ENCODE measurements at regions not wholly inside any gene's neighbourhood (a gene's known extent, or its start where the extent isn't known, plus 50 kb on each side); places are given as distances from the start of the nearest gene placed in this dataset.

- intact Hi-C loops (cut with micrococcal nuclease; ENCODE audit: unreplicated experiment) = no loop called here
- Histone ChIP-seq H3K4me1 (ENCODE audit: control insufficient read depth, insufficient read depth, low read length) (peaks cover 2% of the 10 kb centered on the region; the same call in 1 of the 2 replicates), H3K36me3 (ENCODE audit: control insufficient read depth, insufficient read depth, low read length) (no peaks in the 10 kb centered on the region), H3K27ac (ENCODE audit: low read length) (no peak overlapping the region), H3K27me3 (ENCODE audit: control insufficient read depth, insufficient read depth, low read length) (no peaks in the 10 kb centered on the region), H3K9me3 (ENCODE audit: control insufficient read depth, insufficient read depth, low read depth, low read length) (no peaks in the 10 kb centered on the region), H3K4me3 (ENCODE audit: low read depth in 2 of 2, low read length in 2 of 2) (no peak overlapping the region)
- in situ Hi-C loops (cut with HindIII; ENCODE audit: low pct_unique_long_range_greater_than_20kb, low sequenced_read_pairs) = no loop called here
- TF ChIP-seq CTCF (IDR thresholded peaks at IDR 0.05) (no peak), REST (IDR thresholded peaks at IDR 0.05; ENCODE audit: insufficient read depth in 1 of 2, low read depth in 2 of 2, low read length in 1 of 2) (no peak), POLR2AphosphoS5 (IDR thresholded peaks at IDR 0.05; ENCODE audit: low read depth, low read length) (no peak), TCF7L2 (IDR thresholded peaks at IDR 0.05; ENCODE audit: low read depth, low read length) (no peak), SIN3A (IDR thresholded peaks at IDR 0.05; ENCODE audit: borderline replicate concordance, insufficient read depth, low read depth, low read length) (no peak)
- ATAC-seq = no peak
- DNase-seq (ENCODE audit: low read depth, low spot score) = no peak
- ChIA-PET CTCF (no interaction called here), POLR2A (no interaction called here)
- BruUV-seq (replicated peaks) = no TSS peak
Observed at GRCh38 chr2:64844087-64844486, 145.1 kb upstream of the SLC1A4 start.

- ATAC-seq (no peak), DNase-seq (ENCODE audit: low read depth, low spot score) (no peak)
- POLR2A ChIA-PET = interaction anchor here (0.7 kb wide), 1 partner anchor 266 kb away, joined by 4 read pairs; no protein-coding TSS in a partner anchor
- intact Hi-C loops (cut with micrococcal nuclease; ENCODE audit: unreplicated experiment) = no loop called here
- CTCF ChIA-PET = no interaction called here
- H3K36me3 ChIP-seq (ENCODE audit: control insufficient read depth, insufficient read depth, low read length) = no peaks in the 10 kb centered on the region
- H3K9me3 ChIP-seq (ENCODE audit: control insufficient read depth, insufficient read depth, low read depth, low read length) = no peaks in the 10 kb centered on the region
- no TSS peak for BruUV-seq (replicated peaks)
- no peak overlapping the region for H3K4me3 ChIP-seq (ENCODE audit: low read depth in 2 of 2, low read length in 2 of 2)
- H3K27me3 ChIP-seq (ENCODE audit: control insufficient read depth, insufficient read depth, low read length) = no peaks in the 10 kb centered on the region
- no peaks in the 10 kb centered on the region for H3K4me1 ChIP-seq (ENCODE audit: control insufficient read depth, insufficient read depth, low read length)
- in situ Hi-C loops (cut with HindIII; ENCODE audit: low pct_unique_long_range_greater_than_20kb, low sequenced_read_pairs) = no loop called here
- no peak for TF ChIP-seq SIN3A (IDR thresholded peaks at IDR 0.05; ENCODE audit: borderline replicate concordance, insufficient read depth, low read depth, low read length)
- no peak for TF ChIP-seq REST (IDR thresholded peaks at IDR 0.05; ENCODE audit: insufficient read depth in 1 of 2, low read depth in 2 of 2, low read length in 1 of 2)
- TF ChIP-seq CTCF (IDR thresholded peaks at IDR 0.05) = no peak
- TF ChIP-seq TCF7L2 (IDR thresholded peaks at IDR 0.05; ENCODE audit: low read depth, low read length) = no peak
- TF ChIP-seq POLR2AphosphoS5 (IDR thresholded peaks at IDR 0.05; ENCODE audit: low read depth, low read length) = no peak
- H3K27ac ChIP-seq (ENCODE audit: low read length) = no peak overlapping the region
Observed at GRCh38 chr2:64845273-64845905, 143.8 kb upstream of the SLC1A4 start.
